GM18870 (cell line): ENCODE measurements at regions not wholly inside any gene's neighbourhood (a gene's known extent, or its start where the extent isn't known, plus 50 kb on each side); places are given as distances from the start of the nearest gene placed in this dataset.
A peak's percentile ranks its signal among the peaks of the same experiment; 100 is the strongest.

ENCODE experiments used
- ATAC-seq: cut with Tn5 transposase; IDR thresholded peaks from one replicate; pipeline ENCODE4 v1.9.1; 2021; ENCODE audit warnings: moderate library complexity; ENCODE audit not compliant: unreplicated experiment

- no peak for ATAC-seq
These were observed 210.2 kb downstream of the ARPP21 start for GRCh38 chr3:35849496-35849895.

- no peak for ATAC-seq
These were observed 210.6 kb downstream of the ARPP21 start for GRCh38 chr3:35849963-35850362.

- peak; percentile 95 for ATAC-seq
These were observed 217.7 kb downstream of the ARPP21 start for GRCh38 chr3:35857004-35857403.

- no peak for ATAC-seq
These were observed 222.7 kb downstream of the ARPP21 start for GRCh38 chr3:35862057-35862456.

GRCh38 chr3:35864871-35865270 lies 225.5 kb downstream of the ARPP21 start:
- no peak for ATAC-seq

GRCh38 chr3:35867791-35868190 lies 228.5 kb downstream of the ARPP21 start:
- no peak for ATAC-seq

GRCh38 chr3:35871009-35871408 lies 231.7 kb downstream of the ARPP21 start:
- ATAC-seq = no peak

GRCh38 chr3:35883929-35884328 lies 244.6 kb downstream of the ARPP21 start:
- ATAC-seq = no peak

- ATAC-seq = no peak
These were observed 255.4 kb downstream of the ARPP21 start for GRCh38 chr3:35894735-35895134.

- ATAC-seq = no peak
These were observed 259.9 kb downstream of the ARPP21 start for GRCh38 chr3:35899245-35899644.

- ATAC-seq = no peak
These were observed 260.8 kb downstream of the ARPP21 start for GRCh38 chr3:35900079-35900478.

GRCh38 chr3:35908366-35909232 lies 269.3 kb downstream of the ARPP21 start:
- peak; percentile 71 for ATAC-seq

- ATAC-seq = no peak
These were observed 279.8 kb downstream of the ARPP21 start for GRCh38 chr3:35919160-35919559.

GRCh38 chr3:35921718-35922117 lies 282.4 kb downstream of the ARPP21 start:
- no peak for ATAC-seq

GRCh38 chr3:35924070-35924469 lies 284.7 kb downstream of the ARPP21 start:
- peak; percentile 58 for ATAC-seq

GRCh38 chr3:35927441-35927840 lies 288.1 kb downstream of the ARPP21 start:
- no peak for ATAC-seq

GRCh38 chr3:35929158-35929557 lies 289.8 kb downstream of the ARPP21 start:
- ATAC-seq = no peak

- no peak for ATAC-seq
These were observed 292.5 kb downstream of the ARPP21 start for GRCh38 chr3:35931867-35932266.

- no peak for ATAC-seq
These were observed 293.7 kb downstream of the ARPP21 start for GRCh38 chr3:35932995-35933394.

- no peak for ATAC-seq
These were observed 297.2 kb downstream of the ARPP21 start for GRCh38 chr3:35936571-35936970.

GRCh38 chr3:35944926-35945710 lies 305.8 kb downstream of the ARPP21 start:
- ATAC-seq = no peak
